ENCODE measurements at regions not wholly inside any gene's neighbourhood (a gene's known extent, or its start where the extent isn't known, plus 50 kb on each side); places are given as distances from the start of the nearest gene placed in this dataset.

GRCh38 chr4:45679411-45679810 lies 444.4 kb downstream of the GABRG1 start:
- Histone ChIP-seq H3K27me3 (ENCODE audit: control insufficient read depth in 2 of 2, insufficient read depth in 1 of 2, low read length in 1 of 2) (no peaks in the 10 kb centered on the region), H3K4me3 (ENCODE audit: low read length in 2 of 2) (no peak overlapping the region)
- WGBS, result 91% methylated on average over 2 of the region's 2 CpGs

GRCh38 chr4:45668128-45668527 lies 455.7 kb downstream of the GABRG1 start:
- no peak for DNase-seq (ENCODE audit: low read depth in 6 of 9, low spot score in 9 of 9)
- Histone ChIP-seq H3K27me3 (ENCODE audit: control insufficient read depth in 2 of 2, insufficient read depth in 1 of 2, low read length in 1 of 2) (no peaks in the 10 kb centered on the region), H3K27ac (ENCODE audit: low read depth in 1 of 2, low read length in 1 of 2) (no peak overlapping the region), H3K36me3 (ENCODE audit: control insufficient read depth in 2 of 2, insufficient read depth in 2 of 2, low read length in 1 of 2) (no peaks in the 10 kb centered on the region), H3K4me3 (ENCODE audit: low read length in 2 of 2) (no peak overlapping the region), H3K4me1 (ENCODE audit: control insufficient read depth in 2 of 2, insufficient read depth in 2 of 2, low read length in 2 of 2) (no peaks in the 10 kb centered on the region), H3K9me3 (ENCODE audit: control insufficient read depth in 2 of 2, insufficient read depth in 1 of 2, low read length in 1 of 2) (no peaks in the 10 kb centered on the region)
- WGBS, result 89% methylated on average over 6 of the region's 6 CpGs

More at GRCh38 chr4:45679411-45679810, 444.4 kb downstream of the GABRG1 start:
- Histone ChIP-seq H3K27ac (ENCODE audit: low read depth in 1 of 2, low read length in 1 of 2) (no peak overlapping the region), H3K4me1 (ENCODE audit: control insufficient read depth in 2 of 2, insufficient read depth in 2 of 2, low read length in 2 of 2) (no peaks in the 10 kb centered on the region), H3K36me3 (ENCODE audit: control insufficient read depth in 2 of 2, insufficient read depth in 2 of 2, low read length in 1 of 2) (no peaks in the 10 kb centered on the region), H3K9me3 (ENCODE audit: control insufficient read depth in 2 of 2, insufficient read depth in 1 of 2, low read length in 1 of 2) (peaks cover 0 to 2% of the 10 kb centered on the region in 2 donors)
- DNase-seq (ENCODE audit: low read depth in 6 of 9, low spot score in 9 of 9), result no peak

GRCh38 chr4:45663628-45664081 lies 460.2 kb downstream of the GABRG1 start:
- Histone ChIP-seq H3K27me3 (ENCODE audit: control insufficient read depth in 2 of 2, insufficient read depth in 1 of 2, low read length in 1 of 2) (no peaks in the 10 kb centered on the region), H3K4me1 (ENCODE audit: control insufficient read depth in 2 of 2, insufficient read depth in 2 of 2, low read length in 2 of 2) (no peaks in the 10 kb centered on the region), H3K27ac (ENCODE audit: low read depth in 1 of 2, low read length in 1 of 2) (no peak overlapping the region), H3K9me3 (ENCODE audit: control insufficient read depth in 2 of 2, insufficient read depth in 1 of 2, low read length in 1 of 2) (no peaks in the 10 kb centered on the region), H3K4me3 (ENCODE audit: low read length in 2 of 2) (no peak overlapping the region), H3K36me3 (ENCODE audit: control insufficient read depth in 2 of 2, insufficient read depth in 2 of 2, low read length in 1 of 2) (no peaks in the 10 kb centered on the region)
- WGBS, result 89% methylated on average over 2 of the region's 2 CpGs
- no peak for DNase-seq (ENCODE audit: low read depth in 6 of 9, low spot score in 9 of 9)

GRCh38 chr4:45663003-45663402 lies 460.9 kb downstream of the GABRG1 start:
- Histone ChIP-seq H3K4me1 (ENCODE audit: control insufficient read depth in 2 of 2, insufficient read depth in 2 of 2, low read length in 2 of 2) (no peaks in the 10 kb centered on the region), H3K27ac (ENCODE audit: low read depth in 1 of 2, low read length in 1 of 2) (no peak overlapping the region), H3K9me3 (ENCODE audit: control insufficient read depth in 2 of 2, insufficient read depth in 1 of 2, low read length in 1 of 2) (no peaks in the 10 kb centered on the region), H3K27me3 (ENCODE audit: control insufficient read depth in 2 of 2, insufficient read depth in 1 of 2, low read length in 1 of 2) (no peaks in the 10 kb centered on the region), H3K36me3 (ENCODE audit: control insufficient read depth in 2 of 2, insufficient read depth in 2 of 2, low read length in 1 of 2) (no peaks in the 10 kb centered on the region), H3K4me3 (ENCODE audit: low read length in 2 of 2) (no peak overlapping the region)
- WGBS, result 95% methylated on average over 1 of the region's 1 CpG
- peak in 1 of 9 donors; percentile 1 for DNase-seq (ENCODE audit: low read depth in 6 of 9, low spot score in 9 of 9)

GRCh38 chr4:45661893-45662292 lies 462.0 kb downstream of the GABRG1 start:
- no peak for DNase-seq (ENCODE audit: low read depth in 6 of 9, low spot score in 9 of 9)
- H3K36me3 ChIP-seq (ENCODE audit: control insufficient read depth in 2 of 2, insufficient read depth in 2 of 2, low read length in 1 of 2), result no peaks in the 10 kb centered on the region
- no peaks in the 10 kb centered on the region for H3K4me1 ChIP-seq (ENCODE audit: control insufficient read depth in 2 of 2, insufficient read depth in 2 of 2, low read length in 2 of 2)
- no peaks in the 10 kb centered on the region for H3K9me3 ChIP-seq (ENCODE audit: control insufficient read depth in 2 of 2, insufficient read depth in 1 of 2, low read length in 1 of 2)
- no peak overlapping the region for H3K4me3 ChIP-seq (ENCODE audit: low read length in 2 of 2)
- WGBS, result 86% methylated on average over 3 of the region's 3 CpGs
- no peak overlapping the region for H3K27ac ChIP-seq (ENCODE audit: low read depth in 1 of 2, low read length in 1 of 2)
- H3K27me3 ChIP-seq (ENCODE audit: control insufficient read depth in 2 of 2, insufficient read depth in 1 of 2, low read length in 1 of 2), result no peaks in the 10 kb centered on the region

GRCh38 chr4:45650545-45650944 lies 473.3 kb downstream of the GABRG1 start:
- H3K4me3 ChIP-seq (ENCODE audit: low read length in 2 of 2), result no peak overlapping the region
- no peaks in the 10 kb centered on the region for H3K9me3 ChIP-seq (ENCODE audit: control insufficient read depth in 2 of 2, insufficient read depth in 1 of 2, low read length in 1 of 2)
- no peak overlapping the region for H3K27ac ChIP-seq (ENCODE audit: low read depth in 1 of 2, low read length in 1 of 2)
- H3K27me3 ChIP-seq (ENCODE audit: control insufficient read depth in 2 of 2, insufficient read depth in 1 of 2, low read length in 1 of 2), result no peaks in the 10 kb centered on the region
- 94% methylated on average over 1 of the region's 1 CpG for WGBS
- no peak for DNase-seq (ENCODE audit: low read depth in 6 of 9, low spot score in 9 of 9)
- no peaks in the 10 kb centered on the region for H3K36me3 ChIP-seq (ENCODE audit: control insufficient read depth in 2 of 2, insufficient read depth in 2 of 2, low read length in 1 of 2)
- no peaks in the 10 kb centered on the region for H3K4me1 ChIP-seq (ENCODE audit: control insufficient read depth in 2 of 2, insufficient read depth in 2 of 2, low read length in 2 of 2)

GRCh38 chr4:45648846-45649245 lies 475.0 kb downstream of the GABRG1 start:
- no peaks in the 10 kb centered on the region for H3K36me3 ChIP-seq (ENCODE audit: control insufficient read depth in 2 of 2, insufficient read depth in 2 of 2, low read length in 1 of 2)
- no peak overlapping the region for H3K4me3 ChIP-seq (ENCODE audit: low read length in 2 of 2)
- no peak for DNase-seq (ENCODE audit: low read depth in 6 of 9, low spot score in 9 of 9)
- H3K9me3 ChIP-seq (ENCODE audit: control insufficient read depth in 2 of 2, insufficient read depth in 1 of 2, low read length in 1 of 2), result no peaks in the 10 kb centered on the region
- H3K4me1 ChIP-seq (ENCODE audit: control insufficient read depth in 2 of 2, insufficient read depth in 2 of 2, low read length in 2 of 2), result no peaks in the 10 kb centered on the region
- no peak overlapping the region for H3K27ac ChIP-seq (ENCODE audit: low read depth in 1 of 2, low read length in 1 of 2)
- no peaks in the 10 kb centered on the region for H3K27me3 ChIP-seq (ENCODE audit: control insufficient read depth in 2 of 2, insufficient read depth in 1 of 2, low read length in 1 of 2)

- no peak for DNase-seq (ENCODE audit: low read depth in 6 of 9, low spot score in 9 of 9)
- no peaks in the 10 kb centered on the region for H3K36me3 ChIP-seq (ENCODE audit: control insufficient read depth in 2 of 2, insufficient read depth in 2 of 2, low read length in 1 of 2)
- H3K27ac ChIP-seq (ENCODE audit: low read depth in 1 of 2, low read length in 1 of 2), result no peak overlapping the region
- H3K4me1 ChIP-seq (ENCODE audit: control insufficient read depth in 2 of 2, insufficient read depth in 2 of 2, low read length in 2 of 2), result no peaks in the 10 kb centered on the region
- no peaks in the 10 kb centered on the region for H3K9me3 ChIP-seq (ENCODE audit: control insufficient read depth in 2 of 2, insufficient read depth in 1 of 2, low read length in 1 of 2)
- no peak overlapping the region for H3K4me3 ChIP-seq (ENCODE audit: low read length in 2 of 2)
- H3K27me3 ChIP-seq (ENCODE audit: control insufficient read depth in 2 of 2, insufficient read depth in 1 of 2, low read length in 1 of 2), result no peaks in the 10 kb centered on the region
Observed at GRCh38 chr4:45647823-45648222, 476.0 kb downstream of the GABRG1 start.

GRCh38 chr4:45646885-45647590 lies 476.8 kb downstream of the GABRG1 start:
- DNase-seq (ENCODE audit: low read depth in 6 of 9, low spot score in 9 of 9), result no peak
- Histone ChIP-seq H3K27me3 (ENCODE audit: control insufficient read depth in 2 of 2, insufficient read depth in 1 of 2, low read length in 1 of 2) (no peaks in the 10 kb centered on the region), H3K27ac (ENCODE audit: low read depth in 1 of 2, low read length in 1 of 2) (no peak overlapping the region), H3K36me3 (ENCODE audit: control insufficient read depth in 2 of 2, insufficient read depth in 2 of 2, low read length in 1 of 2) (no peaks in the 10 kb centered on the region), H3K4me1 (ENCODE audit: control insufficient read depth in 2 of 2, insufficient read depth in 2 of 2, low read length in 2 of 2) (no peaks in the 10 kb centered on the region), H3K4me3 (ENCODE audit: low read length in 2 of 2) (no peak overlapping the region), H3K9me3 (ENCODE audit: control insufficient read depth in 2 of 2, insufficient read depth in 1 of 2, low read length in 1 of 2) (no peaks in the 10 kb centered on the region)
- WGBS, result 92% methylated on average over 8 of the region's 8 CpGs

All from thymus (tissue), 11 donors.